GM18499 (cell line): ENCODE measurements at regions not wholly inside any gene's neighbourhood (a gene's known extent, or its start where the extent isn't known, plus 50 kb on each side); places are given as distances from the start of the nearest gene placed in this dataset.
"Not testable (repeated sequence)": the region's sequence is repeated elsewhere in the genome, so short reads cannot be mapped to it uniquely, and the experiment has no call there.

Experiments used
- ATAC-seq: cut with Tn5 transposase; IDR thresholded peaks from one replicate; pipeline ENCODE4 v1.9.1; 2021; ENCODE audit warnings: moderate number of reproducible peaks; ENCODE audit not compliant: insufficient read depth, unreplicated experiment

DNA sequence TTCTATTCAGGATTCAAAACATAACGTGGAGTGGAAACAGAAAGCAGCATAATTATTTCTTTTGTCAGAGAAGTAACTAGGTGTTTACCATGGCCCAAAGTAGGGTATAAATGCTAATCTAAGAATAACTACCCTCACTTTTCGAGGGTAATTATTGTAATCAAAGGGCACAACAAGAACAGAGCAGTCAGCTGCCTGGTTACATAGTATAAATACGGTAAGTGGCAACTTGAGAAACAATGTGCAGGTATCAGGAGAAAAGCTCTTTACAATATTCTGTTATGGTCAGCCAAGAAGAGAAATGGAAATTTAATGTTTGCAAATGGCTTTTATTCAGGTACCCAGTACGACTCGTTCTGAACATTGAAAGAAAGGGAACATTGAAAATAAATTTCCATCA lies 242.0 kb upstream of the NPY start:
- no peak for ATAC-seq

DNA sequence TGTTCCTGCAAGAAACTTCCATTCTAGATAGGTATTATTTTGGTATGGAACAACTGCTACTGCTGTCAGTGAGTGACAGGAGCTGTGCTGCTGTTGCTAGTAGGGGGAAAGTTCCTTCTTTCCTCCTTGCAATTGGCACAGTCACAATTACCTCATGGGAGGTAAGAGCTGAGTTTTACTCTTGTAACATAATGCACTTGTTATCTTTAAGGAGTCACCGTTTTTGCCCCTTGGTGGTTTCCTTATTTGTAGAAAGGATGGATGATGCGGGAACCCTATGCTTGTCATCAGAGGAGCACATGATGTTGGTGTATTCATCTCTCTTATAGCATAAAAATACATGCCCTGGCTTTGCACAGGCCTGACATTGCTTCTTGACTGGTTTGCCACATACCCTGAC lies 234.7 kb upstream of the NPY start:
- no peak for ATAC-seq

DNA sequence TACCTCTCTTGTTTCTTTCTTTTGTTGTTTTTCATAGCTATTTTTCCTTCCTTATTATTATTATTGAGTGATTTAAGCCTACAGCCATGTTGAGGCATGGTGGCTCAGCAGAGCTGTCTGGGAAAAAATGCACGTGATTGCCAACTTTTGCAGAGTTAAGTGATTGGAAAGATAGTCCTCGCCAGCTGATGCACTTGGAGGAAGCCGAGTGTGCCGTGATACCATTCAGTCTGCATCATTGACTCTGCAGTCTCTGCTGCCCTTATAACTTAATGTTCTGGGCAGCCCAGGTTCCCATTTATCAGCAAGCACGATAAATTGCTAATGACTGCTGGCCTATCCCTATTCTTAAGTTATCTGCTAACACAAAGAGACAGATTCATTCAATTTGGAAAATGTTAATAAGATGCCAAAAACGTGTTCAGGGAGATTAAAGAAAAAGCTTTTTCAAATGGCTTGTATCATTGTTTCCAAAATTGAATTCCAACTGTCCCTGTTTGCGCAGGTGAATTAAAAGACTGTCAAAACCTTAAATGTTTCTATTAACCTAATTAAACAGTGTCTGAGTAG lies 232.9 kb upstream of the NPY start:
- ATAC-seq, result no peak

DNA sequence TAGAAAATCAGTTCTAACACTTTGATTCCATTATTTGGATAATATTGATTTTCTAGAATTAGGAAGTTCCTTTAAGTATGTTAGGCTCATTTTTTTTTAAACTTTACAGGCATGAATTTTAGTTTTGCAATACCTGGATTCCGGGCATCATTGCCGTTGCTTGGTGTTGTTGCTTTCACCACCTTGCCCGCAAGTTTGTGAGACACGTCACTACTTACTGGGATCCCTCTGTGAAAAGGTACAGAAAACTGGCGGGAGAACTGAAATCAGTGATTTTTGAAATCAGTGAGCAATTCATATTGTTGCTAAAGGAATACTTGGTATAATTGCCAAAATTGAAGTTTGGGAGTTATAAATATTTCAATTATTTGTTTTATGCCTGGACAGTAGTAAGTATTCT lies 232.3 kb upstream of the NPY start:
- ATAC-seq, result no peak

DNA sequence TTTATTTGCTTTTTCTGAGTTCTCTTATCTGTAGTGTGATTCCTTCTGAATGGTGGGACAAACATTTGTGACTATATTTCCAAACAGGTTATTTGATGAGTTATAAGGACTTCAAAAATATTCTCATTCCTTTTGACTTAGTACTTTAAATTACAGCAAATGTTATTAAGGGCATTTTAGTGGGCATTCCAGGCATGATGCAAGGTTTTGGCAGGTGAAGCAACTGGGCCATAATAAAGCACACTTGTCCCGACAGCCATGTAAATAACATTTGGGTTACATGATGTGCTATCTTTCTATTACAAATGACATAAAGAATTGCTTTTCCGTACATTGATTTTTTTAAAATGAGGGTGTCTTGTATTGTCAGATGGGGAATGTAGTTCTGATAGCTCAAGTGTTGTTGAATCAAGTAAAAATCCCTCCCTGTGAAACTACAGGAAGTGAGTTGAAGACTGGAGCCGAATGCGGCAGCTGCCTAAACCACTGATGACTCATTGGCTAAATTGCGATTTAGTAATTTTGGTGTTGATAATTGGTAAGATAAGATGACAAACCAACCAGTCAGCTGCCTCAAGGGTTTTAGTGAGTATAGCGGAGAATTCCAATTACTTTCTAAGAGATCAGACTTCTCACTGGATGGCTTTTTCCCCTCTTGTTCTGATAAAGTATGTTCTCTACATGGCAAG lies 231.3 kb upstream of the NPY start:
- no peak for ATAC-seq

DNA sequence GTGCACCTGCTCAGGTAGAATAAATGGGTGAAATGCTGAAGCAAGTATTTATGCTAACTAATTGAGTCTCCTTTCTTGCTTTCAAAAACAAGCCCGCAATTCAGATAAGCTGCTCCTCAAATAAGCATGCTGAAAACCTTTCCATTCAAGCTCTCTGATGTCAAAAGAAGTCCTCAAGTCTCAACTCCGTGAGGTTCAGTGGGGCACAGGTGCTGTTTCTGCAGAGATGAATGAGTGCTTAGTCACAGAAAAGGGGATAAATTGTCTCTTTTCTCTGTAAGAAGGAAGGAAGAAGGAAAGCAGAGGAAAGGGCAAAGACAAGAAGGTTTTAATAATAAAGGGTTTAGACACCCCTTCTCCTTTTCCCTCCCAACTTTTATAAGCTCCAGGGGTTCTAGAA lies 229.8 kb upstream of the NPY start:
- no peak for ATAC-seq

DNA sequence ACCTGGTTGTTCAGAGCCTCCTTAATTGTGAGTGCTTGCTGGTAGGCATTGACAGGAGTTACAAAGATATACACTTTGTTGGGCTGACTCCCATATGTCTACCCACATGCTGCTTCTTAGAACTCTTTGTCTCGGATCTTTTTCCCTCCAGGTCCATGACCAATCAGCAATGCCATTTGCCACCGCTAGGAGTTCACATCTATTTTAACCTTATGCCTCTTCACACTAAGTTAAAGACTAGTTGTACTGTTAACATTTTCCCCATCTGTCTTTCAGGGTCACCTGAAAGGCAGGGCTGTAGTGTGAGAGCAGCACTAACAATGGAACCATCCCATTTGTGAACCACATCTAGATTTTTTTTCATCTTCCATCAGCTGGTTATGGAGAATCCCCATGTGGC lies 226.7 kb upstream of the NPY start:
- ATAC-seq, result no peak

DNA sequence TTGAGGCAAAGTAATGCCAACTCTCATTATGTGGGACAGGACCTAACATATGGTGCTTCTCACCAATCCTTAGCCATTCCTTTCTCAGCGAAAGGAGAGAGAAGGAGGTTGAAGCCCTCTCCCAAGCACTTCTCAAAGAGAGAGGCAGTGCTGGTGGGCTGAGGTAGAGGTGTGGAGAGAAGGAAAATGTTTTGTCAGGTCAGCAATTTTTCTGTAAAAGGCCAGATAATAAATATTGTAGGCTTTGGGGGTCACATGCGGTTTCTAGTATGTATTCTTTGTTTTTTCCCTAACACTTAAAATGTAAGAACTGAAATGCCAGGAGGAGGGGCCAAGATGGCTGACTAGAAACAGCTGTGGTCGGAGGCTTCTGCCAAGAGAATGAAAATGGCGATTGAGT lies 225.0 kb upstream of the NPY start:
- no peak for ATAC-seq

DNA sequence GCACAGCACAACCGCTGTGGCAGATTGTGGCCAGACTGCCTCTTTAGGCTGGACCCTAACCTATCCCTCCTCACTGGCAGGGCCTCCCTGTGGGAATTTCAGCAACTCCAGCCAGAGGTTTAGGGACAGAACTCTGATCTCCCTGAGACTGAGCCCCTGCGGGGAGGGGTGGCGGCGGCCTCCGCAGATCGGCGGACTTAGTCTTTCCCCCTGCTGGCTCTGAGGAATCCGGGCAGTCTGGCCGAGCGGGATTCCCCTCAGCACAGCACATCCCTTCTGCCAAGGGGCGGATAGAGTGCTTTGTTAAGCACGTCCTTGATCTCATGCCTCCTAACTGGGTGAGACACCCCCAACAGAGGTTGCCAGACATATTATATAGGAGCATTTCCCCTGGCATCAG lies 224.2 kb upstream of the NPY start:
- no peak for ATAC-seq

DNA sequence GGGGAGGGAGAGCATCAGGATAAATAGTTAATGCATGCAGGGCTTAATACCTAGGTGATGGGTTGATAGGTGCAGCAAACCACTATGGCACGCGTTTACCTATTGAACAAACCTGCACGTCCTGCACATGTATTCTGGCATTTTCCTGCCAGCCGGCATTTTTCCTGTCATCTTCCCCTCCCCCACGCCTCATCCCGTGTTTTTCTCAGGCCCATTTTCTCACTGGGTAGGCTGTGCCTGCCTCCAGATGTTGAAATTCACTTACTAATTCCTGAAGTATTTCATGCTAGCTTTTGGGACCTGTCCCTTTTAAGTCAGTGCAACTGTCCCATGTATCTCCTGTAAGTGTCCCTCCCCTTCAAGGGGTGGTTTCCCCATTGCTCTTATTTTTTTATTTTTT lies 220.3 kb upstream of the NPY start:
- no peak for ATAC-seq

DNA sequence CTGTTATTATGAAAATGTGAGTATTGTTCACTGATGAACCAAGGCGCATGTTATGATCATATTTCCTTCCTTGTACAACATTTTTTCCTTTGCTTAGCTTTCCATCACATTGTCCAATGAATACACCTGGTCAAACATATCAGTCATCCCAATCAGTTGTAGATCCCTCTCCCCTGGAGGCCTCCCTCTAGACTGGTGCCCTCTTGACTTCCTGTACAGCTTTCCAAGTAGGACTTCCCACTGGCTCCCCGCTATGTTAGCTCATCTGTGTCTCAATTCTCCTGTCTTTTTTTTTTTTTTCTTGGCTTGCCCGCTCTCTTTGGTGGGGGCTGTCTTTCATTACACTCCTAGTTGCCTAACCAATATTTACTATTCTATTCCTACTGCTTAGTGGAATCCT lies 214.2 kb upstream of the NPY start:
- no peak for ATAC-seq

DNA sequence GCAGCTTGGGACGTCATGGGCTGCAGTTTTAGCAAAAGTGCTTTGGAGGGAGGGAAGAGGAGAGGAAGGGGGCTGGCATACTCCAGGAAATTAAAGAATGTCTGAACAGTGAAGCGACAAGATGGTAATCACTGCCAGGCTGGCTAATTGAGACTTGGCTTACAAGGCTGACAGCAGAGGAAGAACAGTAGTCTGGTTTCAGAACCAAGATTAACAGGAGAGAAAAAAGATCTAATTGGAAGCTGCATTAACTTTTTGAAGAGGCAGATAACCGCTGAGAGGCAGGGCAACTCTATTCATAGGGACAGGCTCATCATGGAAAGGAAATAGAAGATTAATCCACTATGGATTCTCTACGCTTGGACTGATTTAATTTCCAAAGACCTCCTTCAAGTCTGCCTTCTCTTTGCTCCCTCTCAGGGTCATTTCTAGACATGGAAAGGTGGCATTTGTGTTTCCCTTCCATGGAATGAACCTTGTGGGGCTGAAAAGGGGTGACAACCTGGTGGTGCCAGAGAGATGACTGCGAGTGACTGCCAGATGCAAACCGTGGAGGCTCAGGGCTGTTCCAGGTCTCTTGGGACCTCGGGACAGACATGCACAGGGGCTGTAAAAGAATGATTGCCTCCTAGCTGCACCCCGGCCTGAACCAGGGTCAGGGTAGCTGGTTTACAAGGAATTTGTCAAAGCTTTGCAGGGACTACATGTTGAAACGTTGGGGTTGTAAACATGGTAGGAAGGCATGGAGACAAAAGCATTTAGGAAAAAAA lies 210.2 kb upstream of the NPY start:
- ATAC-seq, result no peak

DNA sequence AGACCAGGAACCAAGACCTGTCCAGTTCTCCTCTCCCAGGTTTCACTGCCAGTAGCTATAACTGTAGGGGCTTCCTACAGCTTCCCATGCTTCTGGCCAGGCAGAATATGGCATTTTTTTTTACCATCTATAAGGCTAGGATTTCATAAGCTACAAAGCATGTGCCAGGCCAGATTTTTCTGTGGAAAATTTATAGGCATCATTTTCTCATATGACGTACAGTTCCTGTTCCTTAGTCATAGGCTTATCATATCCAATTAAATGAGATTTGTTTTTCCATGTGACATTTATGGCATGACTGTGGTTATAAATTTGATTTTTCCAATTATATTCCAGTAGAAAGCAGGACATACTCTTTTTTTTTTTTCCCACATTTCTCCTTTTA lies 208.6 kb upstream of the NPY start:
- no peak for ATAC-seq

DNA sequence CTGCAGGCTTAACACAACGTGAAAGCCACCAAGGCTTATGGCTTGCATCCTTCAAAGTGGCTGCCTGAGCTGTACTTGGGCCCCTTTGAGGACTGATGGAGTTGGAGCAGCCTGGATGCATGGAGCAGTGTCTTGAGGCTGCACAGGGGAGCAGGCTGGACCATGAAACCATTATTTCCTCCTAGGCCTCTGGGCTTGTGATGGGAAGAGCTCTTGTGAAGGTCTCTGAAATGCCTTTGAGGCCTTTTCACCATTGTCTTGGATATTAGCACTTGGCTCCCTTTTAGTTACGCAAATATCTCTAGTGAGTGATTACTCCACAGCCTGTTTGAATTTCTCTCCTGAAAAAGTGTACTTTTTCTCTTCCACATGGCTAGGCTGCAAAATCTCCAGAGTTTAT lies 201.2 kb upstream of the NPY start:
- no peak for ATAC-seq

DNA sequence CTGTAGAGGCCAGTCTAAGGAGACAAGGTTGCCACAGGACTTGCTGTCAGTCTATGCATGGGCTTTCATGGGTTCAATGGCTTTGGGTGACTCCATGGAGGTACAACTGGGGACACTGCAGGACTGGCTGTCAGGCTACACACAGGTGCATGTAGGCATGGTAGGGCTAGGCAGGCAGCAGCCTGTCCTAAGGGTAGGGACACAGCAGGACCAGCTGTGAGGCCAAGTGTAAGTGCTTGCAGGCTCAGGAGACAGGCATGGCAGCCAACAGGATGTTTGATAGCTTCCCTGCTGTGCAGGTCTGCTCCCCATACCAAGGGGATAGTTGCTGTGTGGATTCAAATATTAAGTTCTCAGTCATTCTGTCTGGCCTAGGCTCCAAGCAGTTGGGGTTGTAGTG lies 181.0 kb upstream of the NPY start:
- ATAC-seq, result no peak

DNA sequence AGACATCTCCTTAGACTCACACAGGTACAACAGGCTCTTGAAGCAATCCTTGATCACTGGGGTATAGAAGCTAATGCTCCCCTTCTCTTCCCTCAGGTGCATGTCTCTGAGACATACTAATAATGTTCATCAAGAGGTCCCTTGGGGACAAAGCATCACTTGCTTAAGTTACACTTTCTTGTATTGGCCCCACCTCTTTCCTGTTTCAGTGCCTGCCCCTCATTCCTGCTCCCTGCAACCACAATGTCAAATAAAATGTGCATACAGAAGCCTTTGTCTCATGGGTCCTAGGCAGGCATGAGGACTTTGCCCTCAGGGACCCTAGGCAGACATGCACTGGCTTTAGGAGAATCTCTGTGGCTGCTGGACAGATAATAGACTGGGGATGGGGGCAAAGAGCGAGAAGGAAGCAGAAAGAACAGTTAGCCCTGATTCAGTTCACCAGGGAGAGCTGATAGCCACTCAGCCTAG lies 175.0 kb upstream of the NPY start:
- ATAC-seq, result no peak

DNA sequence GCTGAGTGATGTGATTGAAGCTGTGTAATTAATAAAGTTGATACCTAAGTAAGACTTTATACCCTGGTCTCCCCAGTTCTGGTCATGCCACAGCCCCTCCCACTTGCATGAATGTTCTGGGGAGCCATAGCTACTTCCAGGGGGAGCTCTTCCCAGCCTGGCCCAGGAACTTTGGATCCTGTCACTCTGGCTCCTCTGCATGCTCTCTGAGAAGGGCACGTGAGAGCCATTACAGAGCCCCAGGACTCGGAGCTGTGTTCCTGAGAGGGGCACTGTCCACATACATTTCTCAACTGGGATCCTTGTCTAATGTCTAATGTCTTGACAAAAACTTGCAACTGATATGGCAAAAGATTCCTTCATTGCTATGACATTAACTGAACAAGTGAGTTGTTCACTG lies 173.9 kb upstream of the NPY start:
- no peak for ATAC-seq

DNA sequence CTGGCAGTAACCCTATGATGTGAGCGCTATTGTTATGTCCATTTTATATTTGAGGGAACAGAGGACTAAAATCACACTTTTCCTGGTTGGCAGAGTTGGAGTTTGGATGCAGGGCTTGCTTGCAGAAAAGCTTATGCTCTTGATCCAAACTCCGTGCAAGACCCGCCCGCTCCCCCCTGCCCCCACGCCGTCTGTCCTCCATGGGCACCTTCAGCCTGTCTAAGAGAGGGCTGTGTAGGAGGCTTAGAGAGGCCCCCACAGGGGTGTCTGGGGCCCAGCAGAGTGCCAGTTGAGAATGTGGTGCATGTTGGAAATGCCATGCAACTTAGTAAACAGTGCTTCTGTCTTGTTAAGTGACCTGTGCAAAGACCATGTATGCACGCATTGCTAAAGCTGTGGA lies 170.5 kb upstream of the NPY start:
- no peak for ATAC-seq

DNA sequence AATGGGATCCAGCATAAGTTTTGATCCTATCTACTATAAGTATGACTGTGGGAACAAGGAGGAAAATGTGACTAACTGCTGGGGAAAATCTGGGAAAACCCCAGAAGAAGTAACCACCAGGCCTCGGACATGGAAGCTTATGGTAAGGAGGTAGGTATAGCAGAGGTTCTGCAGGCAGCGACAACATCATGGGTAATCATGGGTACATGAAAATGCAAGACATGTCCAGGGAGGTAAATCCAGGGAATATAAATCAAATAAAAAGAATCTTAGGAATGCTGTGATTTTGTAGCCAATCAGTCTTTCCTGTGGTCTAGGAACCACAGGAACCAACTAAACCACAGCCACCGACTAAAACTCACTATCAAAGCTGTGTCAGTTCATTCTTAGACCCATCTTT lies 168.3 kb upstream of the NPY start:
- ATAC-seq, result no peak

DNA sequence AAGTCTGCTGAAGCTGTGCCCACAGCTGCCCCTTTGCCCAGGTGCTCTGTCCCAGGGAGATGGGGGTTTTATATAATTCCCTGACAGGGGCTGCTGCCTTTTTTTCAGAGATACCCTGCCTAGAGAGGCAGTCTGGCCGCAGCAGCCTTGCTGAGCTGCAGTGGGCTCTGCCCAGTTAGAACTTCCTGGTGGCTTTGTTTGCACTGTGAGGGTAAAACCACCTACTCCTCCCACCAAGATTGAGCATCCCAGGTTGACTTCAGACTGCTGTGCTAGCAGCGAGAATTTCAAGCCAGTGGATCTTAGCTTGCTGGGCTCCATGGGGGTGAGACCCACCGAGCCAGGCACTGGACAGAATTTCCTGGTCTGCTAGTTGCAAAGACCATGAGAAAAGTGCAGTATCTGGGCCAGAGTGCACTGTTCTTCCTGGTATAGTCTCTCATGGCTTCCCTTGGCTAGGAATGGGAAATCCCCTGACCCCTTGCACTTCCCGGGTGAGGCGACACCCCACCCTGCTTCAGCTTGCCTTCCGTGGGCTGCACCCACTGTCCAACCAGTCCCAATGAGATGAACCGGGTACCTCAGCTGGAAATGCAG lies 166.0 kb upstream of the NPY start:
- not testable (repeated sequence) for ATAC-seq

DNA sequence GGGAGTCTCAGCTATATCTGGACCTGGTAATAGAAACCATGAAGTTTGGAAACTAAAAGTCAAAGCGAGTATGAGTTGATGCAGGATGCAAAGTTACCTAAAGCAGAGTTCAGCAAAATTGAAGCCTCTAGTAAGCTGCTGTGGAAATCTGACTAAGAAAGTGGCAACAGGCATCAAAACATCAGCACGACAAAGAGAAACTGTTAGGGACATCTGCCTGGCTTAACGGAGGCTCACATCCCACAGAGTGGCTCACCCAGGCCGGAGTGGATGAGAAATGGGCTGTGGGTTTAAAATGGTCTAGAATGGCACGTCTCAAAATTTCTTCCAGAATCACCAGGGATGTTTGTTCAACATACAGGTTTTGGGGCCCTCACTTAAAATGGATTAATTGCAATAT lies 164.1 kb upstream of the NPY start:
- no peak for ATAC-seq
